GM20000 (cell line): ENCODE measurements at regions not wholly inside any gene's neighbourhood (a gene's known extent, or its start where the extent isn't known, plus 50 kb on each side); places are given as distances from the start of the nearest gene placed in this dataset.
"Not testable (repeated sequence)": the region's sequence is repeated elsewhere in the genome, so short reads cannot be mapped to it uniquely, and the experiment has no call there.

Source experiments
- DNase-seq: peaks from one replicate; pipeline ENCODE4 v3.0.0; 2012; ENCODE audit warnings: low spot score
- TF ChIP-seq, protein P1 (sequence below): IDR thresholded peaks from 2 replicates; pipeline ENCODE4 v1.5.1; 2012; ENCODE audit warnings: mild to moderate bottlenecking, control low read depth; ENCODE audit errors: extremely low read depth, missing control alignments

DNA sequence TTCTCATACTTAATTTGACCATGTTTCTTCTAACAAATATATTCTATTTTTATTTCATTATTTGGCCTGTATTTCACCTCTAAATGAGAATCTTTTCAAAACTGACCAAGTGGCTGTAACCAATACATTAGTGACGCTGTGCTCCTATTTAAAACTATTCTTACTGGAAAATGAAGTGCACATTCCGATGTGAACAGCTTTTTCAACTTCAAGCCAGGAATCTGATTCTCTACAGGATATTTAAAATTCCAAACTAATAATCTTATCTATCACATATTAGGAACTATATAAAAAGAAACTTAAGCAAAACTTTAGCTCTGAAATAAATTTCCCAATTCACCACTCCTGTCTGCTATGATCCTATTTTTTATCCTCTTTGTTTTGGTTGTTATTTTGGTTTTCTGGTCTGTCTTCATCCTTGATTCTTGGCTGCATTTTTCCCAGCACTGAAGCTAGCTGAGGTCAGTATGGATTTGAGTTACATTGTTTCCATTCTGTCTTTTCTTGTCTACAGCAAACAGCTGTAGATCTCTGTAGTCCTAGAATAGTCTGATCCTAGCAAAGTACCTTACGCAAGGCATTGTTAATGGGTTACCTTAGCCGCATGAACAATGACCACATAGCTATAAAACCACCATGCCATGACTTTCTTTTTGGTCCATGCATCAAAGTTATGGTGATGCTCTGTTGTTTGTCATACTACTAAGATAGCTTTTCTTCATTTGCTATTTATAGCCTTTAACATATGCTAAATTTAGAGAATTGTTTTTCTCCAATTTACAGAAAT, 748.6 kb upstream of the SPRY2 start:
- no peak for DNase-seq
- TF ChIP-seq, protein P1, sequence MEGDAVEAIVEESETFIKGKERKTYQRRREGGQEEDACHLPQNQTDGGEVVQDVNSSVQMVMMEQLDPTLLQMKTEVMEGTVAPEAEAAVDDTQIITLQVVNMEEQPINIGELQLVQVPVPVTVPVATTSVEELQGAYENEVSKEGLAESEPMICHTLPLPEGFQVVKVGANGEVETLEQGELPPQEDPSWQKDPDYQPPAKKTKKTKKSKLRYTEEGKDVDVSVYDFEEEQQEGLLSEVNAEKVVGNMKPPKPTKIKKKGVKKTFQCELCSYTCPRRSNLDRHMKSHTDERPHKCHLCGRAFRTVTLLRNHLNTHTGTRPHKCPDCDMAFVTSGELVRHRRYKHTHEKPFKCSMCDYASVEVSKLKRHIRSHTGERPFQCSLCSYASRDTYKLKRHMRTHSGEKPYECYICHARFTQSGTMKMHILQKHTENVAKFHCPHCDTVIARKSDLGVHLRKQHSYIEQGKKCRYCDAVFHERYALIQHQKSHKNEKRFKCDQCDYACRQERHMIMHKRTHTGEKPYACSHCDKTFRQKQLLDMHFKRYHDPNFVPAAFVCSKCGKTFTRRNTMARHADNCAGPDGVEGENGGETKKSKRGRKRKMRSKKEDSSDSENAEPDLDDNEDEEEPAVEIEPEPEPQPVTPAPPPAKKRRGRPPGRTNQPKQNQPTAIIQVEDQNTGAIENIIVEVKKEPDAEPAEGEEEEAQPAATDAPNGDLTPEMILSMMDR = no peak

DNA sequence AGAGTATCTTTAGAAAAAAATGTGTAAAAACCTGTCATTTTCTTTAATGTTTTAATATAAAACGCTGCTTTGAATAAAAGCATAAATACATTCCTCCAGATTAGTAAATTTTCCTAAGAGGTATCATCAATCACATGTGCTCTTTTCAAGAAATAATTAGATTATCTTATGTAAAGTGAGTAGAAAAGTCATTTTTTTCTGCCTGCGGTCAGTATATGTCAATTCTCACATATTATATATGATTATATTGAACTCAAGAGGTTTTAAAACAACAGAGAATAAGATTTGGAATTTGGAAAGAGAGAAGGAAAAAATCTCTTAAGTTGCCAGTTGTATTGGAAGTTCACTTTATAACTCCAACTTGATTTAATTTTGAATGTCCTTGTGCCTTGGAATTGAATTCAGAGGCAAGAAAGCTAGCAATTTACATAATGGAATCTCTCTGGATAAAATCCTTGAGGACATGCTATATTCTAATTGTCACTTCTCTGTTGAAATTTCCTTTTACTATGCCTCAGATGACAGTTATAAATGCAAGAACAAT, 740.1 kb upstream of the SPRY2 start:
- no peak for DNase-seq
- TF ChIP-seq, protein P1 = no peak

DNA sequence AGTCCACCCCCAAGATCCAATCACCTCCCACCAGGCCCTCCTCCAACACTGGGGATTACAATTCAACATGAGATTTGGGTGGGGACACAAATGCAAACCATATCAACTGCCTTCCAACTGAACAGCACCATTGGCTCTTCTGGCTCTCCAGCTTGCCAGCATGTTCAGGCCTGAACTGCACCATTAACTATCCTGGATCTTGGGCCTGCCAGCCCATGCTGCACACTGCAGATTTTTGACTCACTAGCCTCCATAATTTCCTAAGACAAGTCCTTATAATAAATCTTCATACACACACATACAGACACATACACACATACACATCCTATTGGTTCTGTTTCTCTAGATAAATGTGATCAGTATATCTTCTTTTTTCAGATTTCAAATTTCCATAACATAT, 737.1 kb upstream of the SPRY2 start:
- no peak for DNase-seq
- TF ChIP-seq, protein P1 = no peak

DNA sequence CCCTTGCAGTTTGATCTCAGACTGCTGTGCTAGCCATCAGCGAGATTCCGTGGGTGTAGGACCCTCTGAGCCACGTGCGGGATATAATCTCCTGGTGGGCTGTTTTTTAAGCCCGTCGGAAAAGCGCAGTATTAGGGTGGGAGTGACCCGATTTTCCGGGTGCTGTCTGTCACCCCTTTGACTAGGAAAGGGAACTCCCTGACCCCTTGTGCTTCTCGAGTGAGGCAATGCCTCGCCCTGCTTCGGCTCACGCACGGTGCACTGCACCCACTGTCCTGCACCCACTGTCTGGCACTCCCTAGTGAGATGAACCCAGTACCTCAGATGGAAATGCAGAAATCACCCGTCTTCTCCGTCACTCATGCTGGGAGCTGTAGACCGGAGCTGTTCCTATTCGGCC, 728.9 kb upstream of the SPRY2 start:
- DNase-seq = not testable (repeated sequence)

DNA sequence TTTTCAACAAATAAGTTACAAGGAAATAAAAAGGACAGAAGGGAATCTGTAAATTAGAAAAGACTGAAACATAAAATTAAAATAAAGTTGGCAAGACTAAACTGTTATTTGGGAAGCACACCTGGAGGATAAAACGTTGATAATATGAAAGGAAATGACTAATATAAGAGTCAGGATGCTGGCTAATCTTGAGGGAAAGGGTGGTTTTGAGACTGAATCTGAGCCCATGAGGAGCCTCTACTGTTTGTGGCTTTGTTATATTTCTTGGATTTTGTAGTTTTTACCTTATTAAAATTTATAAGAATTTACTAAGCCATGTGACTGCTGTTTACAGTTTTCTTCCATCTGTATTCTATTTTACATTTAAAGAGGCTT, 718.0 kb upstream of the SPRY2 start:
- no peak for DNase-seq
- TF ChIP-seq, protein P1 = no peak

- DNase-seq = no peak
- TF ChIP-seq, protein P1 = no peak
Measured at GRCh38 chr13:81058211-81058915, 717.4 kb upstream of the SPRY2 start.

GRCh38 chr13:81051873-81052272, 710.9 kb upstream of the SPRY2 start:
- no peak for DNase-seq
- TF ChIP-seq, protein P1 = no peak
